ENCODE measurements at regions not wholly inside any gene's neighbourhood (a gene's known extent, or its start where the extent isn't known, plus 50 kb on each side); places are given as distances from the start of the nearest gene placed in this dataset.

DNA sequence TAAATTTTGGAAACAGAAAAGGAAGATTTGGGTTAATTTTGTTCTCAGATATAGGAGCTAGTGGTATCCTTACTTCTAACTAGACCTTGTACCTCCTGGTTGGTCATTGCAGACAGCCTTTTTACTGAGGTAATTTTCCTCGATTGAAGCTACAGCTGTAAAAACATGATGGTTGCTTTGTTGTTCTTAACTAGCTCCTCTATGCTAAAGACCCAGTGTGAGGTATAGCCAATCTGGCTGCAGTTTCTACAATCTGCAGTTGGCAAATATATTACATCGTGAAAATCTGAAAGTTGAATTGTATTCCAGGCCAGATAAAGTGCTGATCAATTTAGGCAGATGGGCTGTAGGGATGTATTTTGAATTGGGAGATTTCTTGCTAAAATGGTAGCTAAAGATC, 116.5 kb downstream of the AASDHPPT start:
- H3K4me1 ChIP-seq (ENCODE audit: control insufficient read depth, insufficient read depth, low read length) = no peaks in the 10 kb centered on the region
- ChIA-PET POLR2A (no interaction called here), CTCF (no interaction called here)
- H3K4me3 ChIP-seq (ENCODE audit: low read depth, low read length) = no peak overlapping the region
- H3K9me3 ChIP-seq (ENCODE audit: control insufficient read depth, insufficient read depth, low read depth, low read length) = no peaks in the 10 kb centered on the region
- TF ChIP-seq ZNF701 (tag by site-specific recombination; IDR thresholded peaks at IDR 0.05) (no peak), ZNF169 (tag by site-specific recombination; IDR thresholded peaks at IDR 0.05) (no peak), ZNF155 (tag by site-specific recombination; IDR thresholded peaks at IDR 0.05) (no peak), ZNF544 (tag by site-specific recombination; IDR thresholded peaks at IDR 0.05) (no peak), ZNF184 (tag by site-specific recombination; IDR thresholded peaks at IDR 0.05) (no peak), ZNF600 (tag by site-specific recombination; IDR thresholded peaks at IDR 0.05) (no peak), ZNF266 (tag by site-specific recombination; IDR thresholded peaks at IDR 0.05; ENCODE audit: low read depth) (no peak), ZNF837 (tag by site-specific recombination; IDR thresholded peaks at IDR 0.05) (no peak), ZNF677 (tag by site-specific recombination; IDR thresholded peaks at IDR 0.05) (no peak), ZBTB17 (tag by site-specific recombination; IDR thresholded peaks at IDR 0.05) (no peak)
- TF ChIP-seq, protein P1, sequence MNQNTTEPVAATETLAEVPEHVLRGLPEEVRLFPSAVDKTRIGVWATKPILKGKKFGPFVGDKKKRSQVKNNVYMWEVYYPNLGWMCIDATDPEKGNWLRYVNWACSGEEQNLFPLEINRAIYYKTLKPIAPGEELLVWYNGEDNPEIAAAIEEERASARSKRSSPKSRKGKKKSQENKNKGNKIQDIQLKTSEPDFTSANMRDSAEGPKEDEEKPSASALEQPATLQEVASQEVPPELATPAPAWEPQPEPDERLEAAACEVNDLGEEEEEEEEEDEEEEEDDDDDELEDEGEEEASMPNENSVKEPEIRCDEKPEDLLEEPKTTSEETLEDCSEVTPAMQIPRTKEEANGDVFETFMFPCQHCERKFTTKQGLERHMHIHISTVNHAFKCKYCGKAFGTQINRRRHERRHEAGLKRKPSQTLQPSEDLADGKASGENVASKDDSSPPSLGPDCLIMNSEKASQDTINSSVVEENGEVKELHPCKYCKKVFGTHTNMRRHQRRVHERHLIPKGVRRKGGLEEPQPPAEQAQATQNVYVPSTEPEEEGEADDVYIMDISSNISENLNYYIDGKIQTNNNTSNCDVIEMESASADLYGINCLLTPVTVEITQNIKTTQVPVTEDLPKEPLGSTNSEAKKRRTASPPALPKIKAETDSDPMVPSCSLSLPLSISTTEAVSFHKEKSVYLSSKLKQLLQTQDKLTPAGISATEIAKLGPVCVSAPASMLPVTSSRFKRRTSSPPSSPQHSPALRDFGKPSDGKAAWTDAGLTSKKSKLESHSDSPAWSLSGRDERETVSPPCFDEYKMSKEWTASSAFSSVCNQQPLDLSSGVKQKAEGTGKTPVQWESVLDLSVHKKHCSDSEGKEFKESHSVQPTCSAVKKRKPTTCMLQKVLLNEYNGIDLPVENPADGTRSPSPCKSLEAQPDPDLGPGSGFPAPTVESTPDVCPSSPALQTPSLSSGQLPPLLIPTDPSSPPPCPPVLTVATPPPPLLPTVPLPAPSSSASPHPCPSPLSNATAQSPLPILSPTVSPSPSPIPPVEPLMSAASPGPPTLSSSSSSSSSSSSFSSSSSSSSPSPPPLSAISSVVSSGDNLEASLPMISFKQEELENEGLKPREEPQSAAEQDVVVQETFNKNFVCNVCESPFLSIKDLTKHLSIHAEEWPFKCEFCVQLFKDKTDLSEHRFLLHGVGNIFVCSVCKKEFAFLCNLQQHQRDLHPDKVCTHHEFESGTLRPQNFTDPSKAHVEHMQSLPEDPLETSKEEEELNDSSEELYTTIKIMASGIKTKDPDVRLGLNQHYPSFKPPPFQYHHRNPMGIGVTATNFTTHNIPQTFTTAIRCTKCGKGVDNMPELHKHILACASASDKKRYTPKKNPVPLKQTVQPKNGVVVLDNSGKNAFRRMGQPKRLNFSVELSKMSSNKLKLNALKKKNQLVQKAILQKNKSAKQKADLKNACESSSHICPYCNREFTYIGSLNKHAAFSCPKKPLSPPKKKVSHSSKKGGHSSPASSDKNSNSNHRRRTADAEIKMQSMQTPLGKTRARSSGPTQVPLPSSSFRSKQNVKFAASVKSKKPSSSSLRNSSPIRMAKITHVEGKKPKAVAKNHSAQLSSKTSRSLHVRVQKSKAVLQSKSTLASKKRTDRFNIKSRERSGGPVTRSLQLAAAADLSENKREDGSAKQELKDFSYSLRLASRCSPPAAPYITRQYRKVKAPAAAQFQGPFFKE (tag by site-specific recombination; IDR thresholded peaks at IDR 0.05; ENCODE audit: borderline replicate concordance) = no peak
- TF ChIP-seq, protein P2, sequence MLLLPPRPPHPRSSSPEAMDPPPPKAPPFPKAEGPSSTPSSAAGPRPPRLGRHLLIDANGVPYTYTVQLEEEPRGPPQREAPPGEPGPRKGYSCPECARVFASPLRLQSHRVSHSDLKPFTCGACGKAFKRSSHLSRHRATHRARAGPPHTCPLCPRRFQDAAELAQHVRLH (tag by site-specific recombination; IDR thresholded peaks at IDR 0.05) = no peak
- TF ChIP-seq, protein P3, sequence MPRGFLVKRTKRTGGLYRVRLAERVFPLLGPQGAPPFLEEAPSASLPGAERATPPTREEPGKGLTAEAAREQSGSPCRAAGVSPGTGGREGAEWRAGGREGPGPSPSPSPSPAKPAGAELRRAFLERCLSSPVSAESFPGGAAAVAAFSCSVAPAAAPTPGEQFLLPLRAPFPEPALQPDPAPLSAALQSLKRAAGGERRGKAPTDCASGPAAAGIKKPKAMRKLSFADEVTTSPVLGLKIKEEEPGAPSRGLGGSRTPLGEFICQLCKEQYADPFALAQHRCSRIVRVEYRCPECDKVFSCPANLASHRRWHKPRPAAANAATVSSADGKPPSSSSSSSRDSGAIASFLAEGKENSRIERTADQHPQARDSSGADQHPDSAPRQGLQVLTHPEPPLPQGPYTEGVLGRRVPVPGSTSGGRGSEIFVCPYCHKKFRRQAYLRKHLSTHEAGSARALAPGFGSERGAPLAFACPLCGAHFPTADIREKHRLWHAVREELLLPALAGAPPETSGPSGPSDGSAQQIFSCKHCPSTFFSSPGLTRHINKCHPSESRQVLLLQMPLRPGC (tag by site-specific recombination; IDR thresholded peaks at IDR 0.05) = no peak
- TF ChIP-seq, protein P4, sequence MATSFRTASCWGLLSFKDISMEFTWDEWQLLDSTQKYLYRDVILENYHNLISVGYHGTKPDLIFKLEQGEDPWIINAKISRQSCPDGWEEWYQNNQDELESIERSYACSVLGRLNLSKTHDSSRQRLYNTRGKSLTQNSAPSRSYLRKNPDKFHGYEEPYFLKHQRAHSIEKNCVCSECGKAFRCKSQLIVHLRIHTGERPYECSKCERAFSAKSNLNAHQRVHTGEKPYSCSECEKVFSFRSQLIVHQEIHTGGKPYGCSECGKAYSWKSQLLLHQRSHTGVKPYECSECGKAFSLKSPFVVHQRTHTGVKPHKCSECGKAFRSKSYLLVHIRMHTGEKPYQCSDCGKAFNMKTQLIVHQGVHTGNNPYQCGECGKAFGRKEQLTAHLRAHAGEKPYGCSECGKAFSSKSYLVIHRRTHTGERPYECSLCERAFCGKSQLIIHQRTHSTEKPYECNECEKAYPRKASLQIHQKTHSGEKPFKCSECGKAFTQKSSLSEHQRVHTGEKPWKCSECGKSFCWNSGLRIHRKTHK (tag by site-specific recombination; IDR thresholded peaks at IDR 0.05) = no peak
- no peak overlapping the region for H3K27ac ChIP-seq (ENCODE audit: extremely low read depth, low read depth, low read length)
- H3K36me3 ChIP-seq (ENCODE audit: control insufficient read depth in 2 of 2, insufficient read depth in 1 of 2, low read length in 2 of 2) = no peaks in the 10 kb centered on the region

DNA sequence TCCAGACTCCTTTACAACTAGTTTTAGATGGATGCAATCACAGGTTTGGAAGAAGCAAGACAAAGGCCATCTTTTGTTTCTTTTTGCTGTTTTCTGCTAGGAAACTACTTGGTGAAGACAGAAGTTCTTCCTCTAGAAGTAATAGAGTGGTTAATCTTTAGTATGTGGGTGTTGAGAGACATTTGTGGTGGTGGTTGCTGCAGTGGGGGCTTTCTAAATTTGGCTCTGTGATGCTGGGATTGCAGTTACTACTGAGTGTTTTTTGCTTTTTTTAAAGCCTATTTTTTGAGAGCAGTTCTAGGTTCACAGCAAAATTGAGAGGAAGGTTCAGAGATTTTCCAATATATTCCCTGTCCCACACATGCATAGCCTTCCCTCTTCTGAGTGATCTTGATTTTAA, 120.0 kb downstream of the AASDHPPT start:
- no peak overlapping the region for H3K4me3 ChIP-seq (ENCODE audit: low read depth, low read length)
- H3K36me3 ChIP-seq (ENCODE audit: control insufficient read depth in 2 of 2, insufficient read depth in 1 of 2, low read length in 2 of 2) = no peaks in the 10 kb centered on the region
- TF ChIP-seq ZNF473 (tag by site-specific recombination; IDR thresholded peaks at IDR 0.05) (no peak), ZNF10 (tag by site-specific recombination; IDR thresholded peaks at IDR 0.05) (no peak), ZNF792 (tag by site-specific recombination; IDR thresholded peaks at IDR 0.05) (no peak)
- TF ChIP-seq, protein P5, sequence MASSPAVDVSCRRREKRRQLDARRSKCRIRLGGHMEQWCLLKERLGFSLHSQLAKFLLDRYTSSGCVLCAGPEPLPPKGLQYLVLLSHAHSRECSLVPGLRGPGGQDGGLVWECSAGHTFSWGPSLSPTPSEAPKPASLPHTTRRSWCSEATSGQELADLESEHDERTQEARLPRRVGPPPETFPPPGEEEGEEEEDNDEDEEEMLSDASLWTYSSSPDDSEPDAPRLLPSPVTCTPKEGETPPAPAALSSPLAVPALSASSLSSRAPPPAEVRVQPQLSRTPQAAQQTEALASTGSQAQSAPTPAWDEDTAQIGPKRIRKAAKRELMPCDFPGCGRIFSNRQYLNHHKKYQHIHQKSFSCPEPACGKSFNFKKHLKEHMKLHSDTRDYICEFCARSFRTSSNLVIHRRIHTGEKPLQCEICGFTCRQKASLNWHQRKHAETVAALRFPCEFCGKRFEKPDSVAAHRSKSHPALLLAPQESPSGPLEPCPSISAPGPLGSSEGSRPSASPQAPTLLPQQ (tag by site-specific recombination; IDR thresholded peaks at IDR 0.05) = no peak
- ChIA-PET CTCF (interaction anchor here (0.6 kb wide), 1 partner anchor 282 kb away, joined by 4 read pairs; no protein-coding TSS in a partner anchor), POLR2A (no interaction called here)
- no peaks in the 10 kb centered on the region for H3K4me1 ChIP-seq (ENCODE audit: control insufficient read depth, insufficient read depth, low read length)
- H3K27ac ChIP-seq (ENCODE audit: extremely low read depth, low read depth, low read length) = no peak overlapping the region
- H3K9me3 ChIP-seq (ENCODE audit: control insufficient read depth, insufficient read depth, low read depth, low read length) = no peaks in the 10 kb centered on the region

All from HEK293 (cell line).